ENCODE measurements at regions not wholly inside any gene's neighbourhood (a gene's known extent, or its start where the extent isn't known, plus 50 kb on each side); places are given as distances from the start of the nearest gene placed in this dataset.

DNA sequence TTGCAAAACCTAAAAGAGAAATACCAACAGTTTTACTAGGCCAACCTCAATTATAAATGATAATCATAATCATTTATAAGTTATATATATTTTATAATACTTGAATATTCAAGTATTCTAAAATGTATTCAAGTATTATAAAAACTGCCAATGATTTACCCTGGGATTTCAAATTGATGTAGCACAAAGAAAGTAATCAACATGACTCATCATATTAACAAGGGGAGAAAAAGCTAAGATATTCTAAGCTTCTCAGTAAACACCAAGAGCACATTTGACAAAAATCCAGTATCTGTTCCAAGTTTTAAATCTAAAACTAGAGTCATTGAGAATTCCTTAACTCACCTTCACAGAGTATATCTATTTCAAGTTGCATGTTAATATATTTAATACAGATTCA, 56.1 kb downstream of the CAPZA3 start:
- no peak overlapping the region for H2BK20ac ChIP-seq (ENCODE audit: low read length)
- DNase-seq (ENCODE audit: low read depth in 1 of 2, low spot score in 2 of 2) (no peak), FAIRE-seq (no peak)
- no peak overlapping the region for H3K4me3 ChIP-seq (ENCODE audit: extremely low read depth in 1 of 4, insufficient read depth in 2 of 4, low read depth in 3 of 4, low read length in 4 of 4)
- H3K9ac ChIP-seq (replicated peaks in 1 of 4; ENCODE audit: extremely low read depth in 1 of 4, low read depth in 3 of 4, low read length in 3 of 4), result no peak overlapping the region
- no peak overlapping the region for H2BK5ac ChIP-seq (ENCODE audit: low read depth, low read length)
- no peaks in the 10 kb centered on the region for H4K20me1 ChIP-seq (replicated peaks in 1 of 2; ENCODE audit: control insufficient read depth in 1 of 2, insufficient read depth in 2 of 2, low read length in 2 of 2)
- no peaks in the 10 kb centered on the region for H3K79me1 ChIP-seq (ENCODE audit: low read depth, low read length)
- no peak overlapping the region for H3K27ac ChIP-seq (ENCODE audit: low read depth, low read length)
- no peak for TF ChIP-seq RBBP5 (IDR thresholded peaks at IDR 0.05; ENCODE audit: borderline replicate concordance, low read depth, low read length)
- H4K91ac ChIP-seq (replicated peaks; ENCODE audit: insufficient read length, low read length), result no peak overlapping the region
- no peaks in the 10 kb centered on the region for H3K27me3 ChIP-seq (replicated peaks in 1 of 4; ENCODE audit: control insufficient read depth in 3 of 4, extremely low read depth in 1 of 4, insufficient read depth in 3 of 4, low read length in 3 of 4)
- H2AFZ ChIP-seq (ENCODE audit: low read length), result no peak overlapping the region
- H2BK15ac ChIP-seq (ENCODE audit: low read length), result no peak overlapping the region
- no peak overlapping the region for H3K14ac ChIP-seq (ENCODE audit: insufficient read length)
- CTCF ChIA-PET (ENCODE audit: partially characterized antibody), result no interaction called here
- no peak overlapping the region for H2BK120ac ChIP-seq (replicated peaks; ENCODE audit: low read depth, low read length)
- no peak overlapping the region for H3K23ac ChIP-seq (ENCODE audit: insufficient read length)
- H4K5ac ChIP-seq (ENCODE audit: insufficient read length, low read depth, low read length), result no peak overlapping the region
- peaks cover 2 to 5% of the 10 kb centered on the region in 2 experiments; a peak in 1 of 4 replicates for H3K9me3 ChIP-seq (ENCODE audit: insufficient read depth in 2 of 2, low read depth in 1 of 2, low read length in 1 of 2)
- H3K56ac ChIP-seq (replicated peaks; ENCODE audit: insufficient read length, low read depth, low read length), result no peak overlapping the region
- H3K18ac ChIP-seq (ENCODE audit: extremely low read depth, low read length), result no peak overlapping the region
- H3K4me2 ChIP-seq (ENCODE audit: insufficient read depth in 1 of 2, low read depth in 2 of 2, low read length in 2 of 2), result no peak overlapping the region
- POLR2A ChIA-PET (ENCODE audit: partially characterized antibody), result no interaction called here
- H2AK5ac ChIP-seq (ENCODE audit: low read depth, low read length), result no peak overlapping the region
- H4K8ac ChIP-seq (ENCODE audit: extremely low read depth, insufficient read depth, low read length), result no peak overlapping the region
- peaks cover 0 to 3% (median 0%) of the 10 kb centered on the region in 4 experiments; a peak in 1 of 8 replicates for H3K36me3 ChIP-seq (ENCODE audit: control insufficient read depth in 2 of 4, insufficient read depth in 4 of 4, low read length in 3 of 4)
- no peaks in the 10 kb centered on the region for H3K79me2 ChIP-seq (ENCODE audit: control insufficient read depth in 1 of 2, insufficient read depth in 2 of 2, low read length in 2 of 2)
- H3K23me2 ChIP-seq (ENCODE audit: low read depth, low read length), result no peaks in the 10 kb centered on the region
- no peak overlapping the region for H3K4ac ChIP-seq (replicated peaks; ENCODE audit: insufficient read length, low read depth, low read length)
- H2BK12ac ChIP-seq (ENCODE audit: low read depth, low read length), result no peak overlapping the region
- H3K4me1 ChIP-seq (replicated peaks in 1 of 4; ENCODE audit: control insufficient read depth in 3 of 4, insufficient read depth in 4 of 4, low read length in 3 of 4), result no peaks in the 10 kb centered on the region

All from H1 (cell line).